Renal cortical epithelial cell (primary cell): ENCODE measurements at regions not wholly inside any gene's neighbourhood (a gene's known extent, or its start where the extent isn't known, plus 50 kb on each side); places are given as distances from the start of the nearest gene placed in this dataset.

ENCODE experiments used
- DNase-seq: peaks from one replicate; pipeline ENCODE4 v3.0.0-alpha.2; 2011; ENCODE audit warnings: low read depth

- no peak for DNase-seq
Measured at GRCh38 chr16:35862242-35862641, 2402.8 kb downstream of the TP53TG3F start.

- DNase-seq = no peak
Measured at GRCh38 chr16:35868630-35869029, 2409.2 kb downstream of the TP53TG3F start.

- no peak for DNase-seq
Measured at GRCh38 chr16:35873472-35873871, 2414.1 kb downstream of the TP53TG3F start.

DNA sequence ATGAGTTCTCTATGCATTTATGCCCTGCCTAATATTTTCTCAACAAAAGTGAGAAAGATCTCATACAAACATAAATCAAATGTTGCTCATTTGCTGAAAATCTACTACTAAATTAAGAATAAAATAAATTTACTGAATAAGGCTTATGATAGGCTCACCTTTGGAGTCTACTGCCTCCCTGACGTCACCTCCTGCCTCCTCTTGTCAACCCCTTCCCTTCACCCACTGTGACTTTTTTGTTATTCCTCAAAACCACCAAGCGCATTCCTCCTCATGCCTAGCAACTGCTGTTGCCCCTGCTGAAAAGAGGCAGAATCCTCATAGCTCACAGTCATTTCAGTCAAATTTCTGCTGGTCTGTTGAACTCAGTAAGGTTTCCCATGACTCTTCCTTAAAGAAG lies 2422.2 kb downstream of the TP53TG3F start:
- no peak for DNase-seq

GRCh38 chr16:35906440-35906839 lies 2447.0 kb downstream of the TP53TG3F start:
- DNase-seq = no peak

- DNase-seq = no peak
Measured at GRCh38 chr16:35908152-35908551, 2448.7 kb downstream of the TP53TG3F start.

GRCh38 chr16:35908942-35909341 lies 2449.5 kb downstream of the TP53TG3F start:
- no peak for DNase-seq

GRCh38 chr16:35909351-35909954 lies 2450.0 kb downstream of the TP53TG3F start:
- no peak for DNase-seq

DNA sequence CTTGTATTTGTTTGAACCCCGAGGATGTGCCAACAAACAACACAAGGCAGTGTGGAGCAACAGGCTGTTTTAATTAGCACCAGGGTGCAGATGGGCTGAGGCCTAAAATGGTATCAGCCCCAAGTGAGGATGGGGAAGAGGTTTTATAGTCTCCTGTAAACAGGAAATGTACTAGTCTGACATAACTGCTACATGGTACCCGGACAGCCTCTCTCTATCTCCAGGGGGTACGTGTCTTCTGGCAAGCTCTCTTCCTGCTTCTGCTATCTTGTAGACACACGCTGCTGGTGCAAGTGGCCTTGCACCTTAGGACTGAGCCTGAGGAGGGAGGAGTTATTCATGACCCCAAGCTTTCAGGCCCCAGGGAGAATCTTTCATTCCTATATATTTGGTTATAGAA lies 2451.0 kb downstream of the TP53TG3F start:
- DNase-seq = no peak

- no peak for DNase-seq
Measured at GRCh38 chr16:35911899-35912298, 2452.5 kb downstream of the TP53TG3F start.

DNA sequence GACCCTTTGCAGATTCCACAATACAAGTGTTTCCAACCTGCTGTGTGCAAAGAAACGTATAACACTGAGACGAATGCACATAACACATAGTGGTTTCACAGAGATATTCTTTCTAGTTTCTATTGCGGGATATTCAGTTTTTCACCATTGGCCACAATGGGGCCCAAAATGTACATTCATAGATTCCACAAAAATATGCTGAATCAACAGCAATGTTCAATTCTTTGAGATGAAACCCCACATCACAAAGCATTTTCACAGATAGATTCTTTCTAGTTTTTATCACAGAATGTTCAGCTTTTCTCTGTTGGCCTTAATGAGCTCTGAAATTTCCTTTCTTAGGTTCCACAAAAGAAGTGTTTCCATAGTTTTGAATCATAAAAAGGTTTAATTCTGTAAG lies 2472.3 kb downstream of the TP53TG3F start:
- no peak for DNase-seq
